Sciatic nerve (tissue), 2 donors: ENCODE measurements at regions not wholly inside any gene's neighbourhood (a gene's known extent, or its start where the extent isn't known, plus 50 kb on each side); places are given as distances from the start of the nearest gene placed in this dataset.

Experiments
- ATAC-seq: fragments of 200-7000 bp; cut with Tn5 transposase; one replicate; pipeline ENCODE4 v1.9.1; 2020; ENCODE audit warnings: mild to moderate bottlenecking, moderate library complexity
- DNase-seq: peaks from one replicate; pipeline ENCODE4 v3.0.0-alpha.2; 2020; ENCODE audit warnings: low spot score
- intact Hi-C: fragments of 100-400 bp; cut with DNase I; formaldehyde crosslinking; loops from one replicate; pipeline ENCODE4 v1.14.2; 2022
- donor health status: DM: no; HTN: no; CAD: no.
- donor health status: DM: no; HTN: no; CAD: no.

DNA sequence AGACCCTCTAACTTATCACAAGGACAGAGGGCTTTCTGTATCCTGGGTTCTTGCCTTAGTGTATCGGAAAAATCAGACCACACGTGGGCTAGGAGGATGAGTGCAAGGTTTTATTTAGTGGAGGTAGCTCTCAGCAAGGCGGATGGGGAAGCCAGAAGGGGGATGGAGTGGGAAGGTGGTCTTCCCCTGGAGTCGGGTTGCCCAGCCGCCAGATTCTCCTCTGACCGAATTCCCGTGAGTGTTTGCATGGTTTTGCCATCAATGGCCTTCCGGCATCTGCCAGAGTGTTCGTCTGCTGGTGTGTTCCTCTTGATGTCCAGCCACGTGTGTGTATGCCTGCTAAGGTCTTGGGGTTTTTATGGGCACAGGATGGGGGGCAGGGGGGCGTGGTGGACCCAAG lies 1335.1 kb upstream of the SPRY2 start:
- DNase-seq (no peak), ATAC-seq (no peak)
- intact Hi-C loops, result no loop called here

GRCh38 chr13:81671064-81671463 lies 1330.1 kb upstream of the SPRY2 start:
- DNase-seq (no peak), ATAC-seq (no peak)
- intact Hi-C loops, result no loop called here

- DNase-seq (no peak), ATAC-seq (no peak)
Measured at GRCh38 chr13:81670048-81670447, 1329.1 kb upstream of the SPRY2 start.

DNA sequence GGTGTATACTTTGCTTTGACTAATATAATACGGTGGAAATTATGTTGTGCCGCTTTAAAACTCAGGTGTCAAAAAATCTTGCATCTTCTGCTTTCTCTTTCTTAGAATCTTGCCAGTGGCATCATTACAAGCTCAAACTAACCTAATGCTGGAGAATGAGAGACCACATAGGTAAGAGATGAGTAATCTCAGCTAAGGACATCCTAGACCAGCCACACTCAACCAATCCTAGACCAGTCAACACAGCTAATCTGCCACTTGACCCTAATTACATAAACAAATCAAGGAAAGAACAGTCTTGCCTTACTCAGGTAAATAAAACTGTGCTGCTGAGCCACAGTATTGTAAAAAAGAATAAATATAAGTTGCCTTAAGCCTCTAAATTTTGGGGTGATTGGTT lies 1323.9 kb upstream of the SPRY2 start:
- ATAC-seq (no peak), DNase-seq (no peak)
- intact Hi-C loops, result no loop called here

More at GRCh38 chr13:81670048-81670447, 1329.1 kb upstream of the SPRY2 start:
- intact Hi-C loops, result no loop called here

GRCh38 chr13:81659984-81660383 lies 1319.1 kb upstream of the SPRY2 start:
- DNase-seq, result no peak
- intact Hi-C loops, result no loop called here
- ATAC-seq, result no peak

GRCh38 chr13:81658598-81659370 lies 1317.9 kb upstream of the SPRY2 start:
- intact Hi-C loops, result no loop called here
- no peak for DNase-seq
- ATAC-seq, result no peak

DNA sequence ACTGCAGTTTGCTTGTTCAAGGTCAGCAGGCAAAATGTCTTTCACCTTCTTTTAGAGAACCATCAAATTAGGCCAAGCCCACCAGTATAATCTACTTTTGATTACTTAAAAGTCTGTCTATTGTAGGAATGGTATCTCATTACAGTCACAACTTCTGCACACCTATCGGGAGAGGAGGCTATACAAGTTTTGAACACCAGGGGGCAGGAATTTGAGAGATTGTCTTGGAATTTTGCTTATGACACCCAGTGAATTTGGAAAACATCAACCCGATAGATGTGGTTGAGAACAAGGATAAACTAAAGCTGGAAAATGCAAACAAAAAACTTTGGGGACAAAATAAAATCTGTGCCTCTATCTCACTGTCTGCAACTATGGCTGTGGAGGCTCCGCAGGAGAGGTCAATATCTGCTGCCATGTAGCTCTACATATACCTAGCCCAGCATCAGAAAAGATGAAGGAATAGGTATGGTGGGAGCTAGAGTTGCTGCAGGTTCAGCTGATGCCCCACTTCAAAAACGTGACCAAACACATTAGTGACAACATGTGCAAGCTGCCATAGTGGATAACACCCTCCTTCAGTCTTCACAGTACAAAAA lies 1299.2 kb upstream of the SPRY2 start:
- DNase-seq (no peak), ATAC-seq (no peak)
- intact Hi-C loops, result no loop called here

- intact Hi-C loops, result no loop called here
- DNase-seq, result no peak
- ATAC-seq, result no peak
Measured at GRCh38 chr13:81637457-81637856, 1296.5 kb upstream of the SPRY2 start.

GRCh38 chr13:81636120-81636519 lies 1295.2 kb upstream of the SPRY2 start:
- ATAC-seq, result no peak
- no peak for DNase-seq
- intact Hi-C loops, result no loop called here

- intact Hi-C loops, result no loop called here
- DNase-seq, result no peak
- ATAC-seq, result no peak
Measured at GRCh38 chr13:81615031-81615430, 1274.1 kb upstream of the SPRY2 start.

DNA sequence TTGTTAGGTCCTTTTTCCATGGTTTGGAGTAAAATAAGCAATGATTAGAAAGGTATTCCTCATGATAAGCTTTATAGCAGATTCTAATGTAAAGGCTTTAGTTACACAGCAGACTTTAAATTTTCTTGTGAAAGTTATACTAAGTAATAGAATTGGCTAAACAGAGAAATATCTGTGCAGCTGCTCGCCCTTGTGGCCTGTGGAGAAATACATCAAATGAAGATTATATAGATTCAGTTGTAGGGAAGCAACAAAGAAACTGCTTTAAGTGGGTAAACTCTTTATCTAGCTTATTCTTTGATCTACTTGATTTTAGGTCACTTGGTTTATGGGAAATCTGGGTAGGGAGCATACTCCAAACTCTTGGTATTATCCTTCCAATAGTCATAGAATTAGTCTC lies 1269.7 kb upstream of the SPRY2 start:
- no peak for ATAC-seq
- DNase-seq, result no peak
- intact Hi-C loops, result no loop called here

GRCh38 chr13:81609335-81609734 lies 1268.4 kb upstream of the SPRY2 start:
- no peak for ATAC-seq
- DNase-seq, result no peak
- intact Hi-C loops, result no loop called here

DNA sequence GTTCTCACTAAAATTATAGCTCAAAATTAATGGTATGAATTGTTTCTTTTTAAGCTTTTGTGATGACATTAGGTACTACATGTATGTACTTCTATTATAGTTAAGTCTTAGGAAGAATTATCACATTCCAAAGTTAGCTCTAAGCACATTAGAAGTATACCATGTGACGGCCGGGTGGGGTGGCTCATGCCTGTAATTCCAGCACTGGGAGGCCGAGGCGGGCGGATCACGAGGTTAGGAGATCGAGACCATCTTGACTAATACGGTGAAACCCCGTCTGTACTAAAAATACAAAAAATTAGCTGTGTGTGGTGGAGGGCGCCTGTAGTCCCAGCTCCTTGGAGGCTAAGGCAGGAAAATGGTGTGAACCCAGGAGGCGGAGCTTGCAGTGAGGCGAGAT lies 1265.1 kb upstream of the SPRY2 start:
- ATAC-seq (no peak), DNase-seq (no peak)

DNA sequence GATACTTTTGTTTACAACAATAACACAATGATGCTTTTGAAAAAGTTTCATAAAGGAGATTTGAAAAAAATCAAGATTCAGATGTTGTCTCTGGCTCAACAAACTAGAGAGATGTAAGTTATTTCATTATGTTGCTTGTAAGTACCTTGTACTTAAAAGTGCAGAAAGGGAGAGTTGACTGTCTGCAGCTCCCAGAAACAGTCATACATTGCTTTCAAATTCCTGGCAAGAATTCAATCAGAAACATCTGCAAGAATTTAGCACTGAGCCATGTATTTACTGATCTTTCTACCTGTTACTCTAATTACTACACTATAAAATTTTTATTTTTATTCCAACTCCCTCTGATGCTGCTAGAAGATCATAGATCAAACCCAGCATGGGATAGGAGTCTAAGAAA lies 1261.3 kb upstream of the SPRY2 start:
- DNase-seq (no peak), ATAC-seq (no peak)
- intact Hi-C loops, result no loop called here

More for the DNA sequence above, 1265.1 kb upstream of the SPRY2 start:
- intact Hi-C loops, result no loop called here

DNA sequence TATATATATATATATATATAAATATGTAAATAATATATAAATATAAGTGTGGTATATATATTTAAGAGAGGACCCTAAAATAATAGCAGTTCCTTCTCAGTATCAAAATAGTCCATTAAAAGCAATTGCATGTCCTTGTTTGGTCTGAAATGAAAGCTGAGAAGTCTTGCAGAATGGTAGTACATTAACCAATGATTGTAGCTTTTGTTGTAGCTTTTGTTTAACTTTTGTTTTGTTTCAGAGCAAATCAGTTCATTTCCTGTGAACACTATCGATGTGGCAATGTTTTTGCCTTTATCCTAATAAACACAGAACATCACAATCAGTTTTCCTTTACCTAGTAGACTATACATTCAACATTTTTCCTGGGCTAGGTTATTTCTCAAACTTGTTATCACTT lies 1256.2 kb upstream of the SPRY2 start:
- DNase-seq, result no peak
- ATAC-seq, result no peak
- intact Hi-C loops, result no loop called here

DNA sequence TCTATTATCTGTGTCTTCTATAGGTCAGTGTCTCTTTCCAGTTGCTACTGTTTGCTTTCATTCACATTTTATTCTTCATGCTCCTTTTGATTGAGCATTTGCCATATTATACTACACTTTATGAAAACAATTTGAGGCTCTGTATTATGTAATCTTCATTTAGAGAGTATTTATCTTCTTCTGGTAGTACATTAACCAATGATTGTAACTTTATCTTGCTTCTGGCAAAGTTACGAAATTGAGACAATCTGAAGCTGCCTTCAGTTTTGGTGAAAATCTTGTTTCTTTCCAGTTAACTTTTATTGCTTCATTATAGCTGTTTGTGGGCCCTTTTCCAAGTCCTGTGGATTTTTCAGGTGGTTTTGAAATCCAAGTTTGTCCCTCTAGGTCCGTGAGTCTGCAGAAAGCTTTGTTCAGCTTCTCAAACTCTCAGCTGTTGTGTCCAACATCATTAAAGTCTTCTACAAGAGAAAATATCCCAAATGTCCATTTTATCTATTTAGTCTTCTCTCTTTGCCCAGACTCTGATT lies 1255.4 kb upstream of the SPRY2 start:
- ATAC-seq (no peak), DNase-seq (no peak)
- intact Hi-C loops, result no loop called here

DNA sequence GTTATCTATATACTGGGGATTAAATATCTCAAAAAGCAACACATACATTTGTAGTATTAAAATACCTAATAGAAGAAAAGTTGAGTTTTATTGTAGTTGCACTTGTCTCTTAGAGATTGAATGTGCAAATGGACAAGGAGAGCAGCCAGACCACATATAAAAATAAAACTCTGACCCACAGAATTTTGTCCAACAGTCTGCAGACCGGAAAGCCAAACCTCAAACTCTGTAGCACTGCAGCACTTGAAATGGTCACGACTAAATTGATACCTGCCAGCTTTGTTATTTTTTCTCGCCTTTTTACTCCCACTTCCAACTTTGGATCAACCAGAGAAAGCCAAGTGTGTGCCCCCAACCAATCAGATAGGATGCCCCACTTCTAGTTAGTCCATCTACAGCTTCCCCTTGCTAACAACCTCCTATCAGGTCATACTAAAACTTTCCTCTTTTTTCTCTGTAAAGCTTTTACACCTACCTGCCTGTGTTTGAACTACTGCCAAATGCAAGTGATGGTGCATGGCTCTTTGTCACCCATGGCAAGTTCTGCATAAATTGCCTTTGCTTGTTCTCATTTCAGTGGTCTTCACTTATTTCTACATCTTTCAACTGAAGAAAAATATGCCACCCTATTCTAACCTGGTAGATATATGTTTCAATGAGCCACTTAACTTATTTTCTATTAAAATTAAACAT lies 1250.7 kb upstream of the SPRY2 start:
- ATAC-seq, result no peak
- no peak for DNase-seq
- intact Hi-C loops, result no loop called here

- intact Hi-C loops, result no loop called here
Measured at GRCh38 chr13:81582381-81582780, 1241.5 kb upstream of the SPRY2 start.

DNA sequence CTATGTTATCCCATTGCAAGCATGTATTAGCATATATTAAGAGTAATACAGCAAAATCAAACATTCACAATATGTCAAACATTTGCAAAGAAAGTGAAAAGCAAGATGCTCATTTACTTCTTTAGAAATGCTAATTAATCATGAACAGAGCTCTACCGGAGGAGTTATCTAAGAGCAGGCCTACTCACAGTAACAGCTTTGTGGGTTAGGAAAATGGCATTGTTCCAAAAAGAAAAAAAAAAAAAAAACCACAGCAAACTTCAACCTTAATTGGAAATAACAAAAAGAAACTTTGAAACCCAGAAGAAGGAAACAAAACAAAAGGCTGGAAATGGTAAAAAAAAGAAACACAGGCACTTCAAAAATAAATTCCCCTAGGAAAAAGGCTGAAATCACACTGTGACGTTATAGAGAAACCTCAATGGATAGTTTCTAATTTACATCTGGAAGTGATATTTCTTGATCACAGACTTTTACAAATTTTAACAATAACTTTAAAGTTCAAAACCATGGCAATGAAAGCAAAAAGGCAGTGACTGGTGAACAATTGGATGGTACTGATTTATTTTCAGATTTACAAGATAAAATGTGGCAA lies 1236.8 kb upstream of the SPRY2 start:
- DNase-seq, result no peak
- intact Hi-C loops, result no loop called here

More at GRCh38 chr13:81582381-81582780, 1241.5 kb upstream of the SPRY2 start:
- DNase-seq, result no peak
- no peak for ATAC-seq

DNA sequence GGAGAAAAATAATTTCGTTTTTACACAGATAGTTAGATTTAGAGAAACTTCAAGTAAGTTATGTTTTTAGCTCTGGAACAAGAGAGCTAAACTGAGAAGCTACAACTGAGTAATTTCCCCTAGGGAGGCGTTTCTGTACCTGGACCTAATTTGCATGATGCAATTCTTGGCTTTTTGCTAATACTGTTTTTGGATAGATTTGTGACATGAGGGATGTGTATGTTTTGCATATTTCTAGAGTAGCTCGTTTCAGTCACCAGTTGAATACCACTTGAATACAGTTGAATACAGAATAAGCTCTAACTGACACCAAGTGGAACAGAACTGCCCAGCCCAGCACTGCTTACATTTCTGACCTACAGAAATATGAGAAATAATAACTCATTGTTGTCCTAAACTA lies 1227.9 kb upstream of the SPRY2 start:
- DNase-seq, result no peak
- ATAC-seq, result no peak
- intact Hi-C loops, result no loop called here

More for the DNA sequence above, 1236.8 kb upstream of the SPRY2 start:
- peak; percentile 58 for ATAC-seq
